Neural progenitor cell (in vitro differentiated cells): ENCODE measurements at regions not wholly inside any gene's neighbourhood (a gene's known extent, or its start where the extent isn't known, plus 50 kb on each side); places are given as distances from the start of the nearest gene placed in this dataset. TPM values are rescaled to one million over a fixed set of nuclear protein-coding genes. Genes with fewer than 3 reads are reported as not detected.

ENCODE experiments used
- DNase-seq: peaks from one replicate; pipeline ENCODE4 v3.0.0-alpha.2; 2016; ENCODE audit warnings: low spot score
- H2AFZ ChIP-seq: fragments of 200-600 bp; sonication (generic); replicated peaks from 2 replicates; pipeline ENCODE4 v1.6.1; 2016; ENCODE audit warnings: antibody characterized with exemption
- H3F3A ChIP-seq: fragments of 200-600 bp; sonication (generic); 2 replicates; pipeline ENCODE4 v1.6.1; 2016; ENCODE audit warnings: antibody characterized with exemption, low read depth
- H3K27ac ChIP-seq: fragments of 200-600 bp; sonication (generic); 2 replicates; pipeline ENCODE4 v1.5.1; 2016; ENCODE audit warnings: mild to moderate bottlenecking
- H3K27me3 ChIP-seq: fragments of 200-600 bp; sonication (generic); 2 replicates; pipeline ENCODE4 v1.6.1; 2016; ENCODE audit warnings: mild to moderate bottlenecking, moderate library complexity
- H3K36me3 ChIP-seq: fragments of 200-600 bp; sonication (generic); 2 replicates; pipeline ENCODE4 v1.5.1; 2016
- H3K4me1 ChIP-seq: fragments of 200-600 bp; sonication (generic); 2 replicates; pipeline ENCODE4 v1.6.1; 2016; ENCODE audit warnings: mixed run types
- H3K4me2 ChIP-seq: fragments of 200-600 bp; sonication (generic); 2 replicates; pipeline ENCODE4 v1.6.1; 2016
- H3K4me3 ChIP-seq: fragments of 200-600 bp; sonication (generic); 2 replicates; pipeline ENCODE4 v1.5.1; 2016
- H3K79me2 ChIP-seq: fragments of 200-600 bp; sonication (generic); 2 replicates; pipeline ENCODE4 v1.6.1; 2016; ENCODE audit warnings: low read depth
- H3K9ac ChIP-seq: fragments of 200-600 bp; sonication (generic); 2 replicates; pipeline ENCODE4 v1.6.1; 2016
- H3K9me3 ChIP-seq: fragments of 200-600 bp; sonication (generic); 2 replicates; pipeline ENCODE4 v1.5.1; 2016; ENCODE audit warnings: low read depth
- H4K20me1 ChIP-seq: fragments of 200-600 bp; sonication (generic); 2 replicates; pipeline ENCODE4 v1.6.1; 2016; ENCODE audit warnings: low read depth
- H3K27ac Mint-ChIP-seq: 3 replicates; pipeline ENCODE4 v1.8.0; 2021; ENCODE audit warnings: mixed read lengths
- H3K27me3 Mint-ChIP-seq: 2 replicates; pipeline ENCODE4 v1.8.0; 2022; ENCODE audit warnings: low read depth, mild to moderate bottlenecking, inconsistent platforms, moderate library complexity, mixed read lengths; ENCODE audit not compliant: insufficient read depth
- H3K36me3 Mint-ChIP-seq: 3 replicates; pipeline ENCODE4 v1.8.0; 2021; ENCODE audit warnings: mixed read lengths
- H3K4me1 Mint-ChIP-seq: 3 replicates; pipeline ENCODE4 v1.8.0; 2021; ENCODE audit warnings: mixed read lengths
- H3K4me3 Mint-ChIP-seq: 3 replicates; pipeline ENCODE4 v1.8.0; 2021; ENCODE audit warnings: mild to moderate bottlenecking, moderate library complexity, mixed read lengths
- H3K9me3 Mint-ChIP-seq: 3 replicates; pipeline ENCODE4 v1.8.0; 2020; ENCODE audit warnings: mixed read lengths
- EZH2 ChIP-seq: fragments of 200-600 bp; sonication (generic); IDR thresholded peaks from 2 replicates; pipeline ENCODE4 v1.6.1; 2017; ENCODE audit warnings: antibody characterized with exemption, mild to moderate bottlenecking, moderate library complexity
- EZH2phosphoT487 ChIP-seq: fragments of 200-600 bp; sonication (generic); IDR thresholded peaks from 2 replicates; pipeline ENCODE4 v1.6.1; 2017; ENCODE audit warnings: antibody characterized with exemption
- small RNA-seq: library from RNA; depleted of rRNA; stranded (forward); fragments of <200 nt; gene quantifications from one replicate; pipeline ENCODE3, GENCODE V24; 2015
- TF ChIP-seq, protein P1 (sequence below): fragments of 200-600 bp; sonication (generic); IDR thresholded peaks from 2 replicates; pipeline ENCODE4 v1.5.1; 2017; ENCODE audit warnings: antibody characterized with exemption, mild to moderate bottlenecking

DNA sequence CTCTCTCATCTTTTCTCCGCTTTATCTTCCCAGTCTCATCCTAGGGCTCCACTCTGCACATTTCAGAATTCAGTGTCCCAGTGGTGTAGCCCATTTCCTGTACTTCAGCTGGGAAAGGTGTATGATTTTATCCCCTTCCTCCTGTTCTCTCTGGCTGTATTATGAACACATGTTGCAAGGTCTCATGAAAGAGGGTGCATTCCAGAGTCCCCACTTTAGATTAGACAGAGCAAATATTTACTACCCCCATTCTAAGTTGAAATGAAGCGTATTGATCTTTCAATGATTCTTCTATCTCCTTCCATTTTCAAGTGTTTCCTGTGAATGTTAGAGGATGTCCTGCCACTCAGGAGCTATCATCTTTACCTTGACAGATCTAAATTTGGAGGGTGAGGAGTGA lies 123.2 kb downstream of the WIF1 start:
- no peaks in the 10 kb centered on the region for H3K27me3 ChIP-seq
- H3K27ac ChIP-seq = no peak overlapping the region
- no peak overlapping the region for H3K9ac ChIP-seq
- H3F3A ChIP-seq = peaks cover 17% of the 10 kb centered on the region
- peaks cover 7% of the 10 kb centered on the region for H3K27me3 Mint-ChIP-seq
- H4K20me1 ChIP-seq = no peaks in the 10 kb centered on the region
- peaks cover 20% of the 10 kb centered on the region for H3K4me1 ChIP-seq
- TF ChIP-seq EZH2 (no peak), EZH2phosphoT487 (no peak)
- TF ChIP-seq, protein P1, sequence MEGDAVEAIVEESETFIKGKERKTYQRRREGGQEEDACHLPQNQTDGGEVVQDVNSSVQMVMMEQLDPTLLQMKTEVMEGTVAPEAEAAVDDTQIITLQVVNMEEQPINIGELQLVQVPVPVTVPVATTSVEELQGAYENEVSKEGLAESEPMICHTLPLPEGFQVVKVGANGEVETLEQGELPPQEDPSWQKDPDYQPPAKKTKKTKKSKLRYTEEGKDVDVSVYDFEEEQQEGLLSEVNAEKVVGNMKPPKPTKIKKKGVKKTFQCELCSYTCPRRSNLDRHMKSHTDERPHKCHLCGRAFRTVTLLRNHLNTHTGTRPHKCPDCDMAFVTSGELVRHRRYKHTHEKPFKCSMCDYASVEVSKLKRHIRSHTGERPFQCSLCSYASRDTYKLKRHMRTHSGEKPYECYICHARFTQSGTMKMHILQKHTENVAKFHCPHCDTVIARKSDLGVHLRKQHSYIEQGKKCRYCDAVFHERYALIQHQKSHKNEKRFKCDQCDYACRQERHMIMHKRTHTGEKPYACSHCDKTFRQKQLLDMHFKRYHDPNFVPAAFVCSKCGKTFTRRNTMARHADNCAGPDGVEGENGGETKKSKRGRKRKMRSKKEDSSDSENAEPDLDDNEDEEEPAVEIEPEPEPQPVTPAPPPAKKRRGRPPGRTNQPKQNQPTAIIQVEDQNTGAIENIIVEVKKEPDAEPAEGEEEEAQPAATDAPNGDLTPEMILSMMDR = no peak
- no peak overlapping the region for H3K4me3 ChIP-seq
- H3K36me3 Mint-ChIP-seq = peaks cover 5% of the 10 kb centered on the region
- H3K36me3 ChIP-seq = no peaks in the 10 kb centered on the region
- no peak for DNase-seq
- H3K4me3 Mint-ChIP-seq = no peak overlapping the region
- no peak overlapping the region for H2AFZ ChIP-seq
- H3K4me1 Mint-ChIP-seq = peaks cover 4% of the 10 kb centered on the region
- H3K4me2 ChIP-seq = no peak overlapping the region
- H3K27ac Mint-ChIP-seq = no peak overlapping the region
- H3K9me3 Mint-ChIP-seq = peaks cover 11% of the 10 kb centered on the region
- H3K9me3 ChIP-seq = no peaks in the 10 kb centered on the region
- no peaks in the 10 kb centered on the region for H3K79me2 ChIP-seq

DNA sequence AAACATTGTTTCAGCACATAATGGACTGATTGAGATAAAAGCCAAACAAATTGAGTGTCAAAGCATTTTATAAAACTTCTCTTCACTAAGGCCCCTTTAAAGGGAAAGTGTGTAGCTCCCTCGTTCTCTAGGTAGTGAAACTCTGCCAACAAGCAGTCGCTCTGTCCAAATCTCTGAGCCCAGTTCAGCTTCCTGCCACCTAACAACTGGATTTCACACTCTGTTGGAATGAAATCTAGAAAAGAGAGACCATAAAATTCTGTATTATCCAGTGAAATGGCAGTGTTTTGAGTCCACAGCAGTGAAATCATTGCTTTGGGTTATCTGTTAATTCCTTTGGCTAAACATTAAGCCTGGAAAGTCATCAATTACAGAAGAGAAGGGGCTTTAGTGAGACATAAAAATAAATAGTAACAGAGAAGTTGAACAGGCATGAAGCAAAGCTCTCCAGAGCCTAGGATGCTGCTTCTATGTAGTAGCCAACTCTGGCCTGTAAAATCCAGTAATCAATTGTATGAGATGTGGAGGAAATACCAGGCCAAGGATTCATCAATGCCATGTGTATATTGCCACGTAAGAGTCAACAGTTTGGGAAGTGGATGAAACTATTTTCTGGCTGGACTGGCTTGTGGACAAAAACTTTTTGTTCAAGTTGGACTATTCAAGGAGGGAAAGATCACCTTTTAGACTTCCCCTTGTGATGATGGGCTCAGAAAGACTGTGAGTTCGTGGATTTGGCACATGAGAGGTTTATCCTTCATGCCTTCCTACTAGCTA lies 122.5 kb downstream of the WIF1 start:
- H3K27ac ChIP-seq = no peak overlapping the region
- no peak overlapping the region for H3K4me3 ChIP-seq
- no peak overlapping the region for H3K9ac ChIP-seq
- H3K27ac Mint-ChIP-seq = no peak overlapping the region
- peaks cover 10% of the 10 kb centered on the region for H3F3A ChIP-seq
- no peaks in the 10 kb centered on the region for H3K9me3 ChIP-seq
- H3K4me1 Mint-ChIP-seq = peaks cover 2% of the 10 kb centered on the region
- H3K36me3 Mint-ChIP-seq = peaks cover 5% of the 10 kb centered on the region
- H3K4me1 ChIP-seq = peaks cover 15% of the 10 kb centered on the region
- H3K27me3 ChIP-seq = no peaks in the 10 kb centered on the region
- H3K79me2 ChIP-seq = no peaks in the 10 kb centered on the region
- H2AFZ ChIP-seq = no peak overlapping the region
- peaks cover 9% of the 10 kb centered on the region for H3K27me3 Mint-ChIP-seq
- no peak overlapping the region for H3K4me2 ChIP-seq
- H3K36me3 ChIP-seq = no peaks in the 10 kb centered on the region
- H4K20me1 ChIP-seq = no peaks in the 10 kb centered on the region
- H3K9me3 Mint-ChIP-seq = peaks cover 11% of the 10 kb centered on the region
- TF ChIP-seq EZH2 (no peak), EZH2phosphoT487 (no peak)
- TF ChIP-seq, protein P1 = no peak
- DNase-seq = no peak
- H3K4me3 Mint-ChIP-seq = no peak overlapping the region

DNA sequence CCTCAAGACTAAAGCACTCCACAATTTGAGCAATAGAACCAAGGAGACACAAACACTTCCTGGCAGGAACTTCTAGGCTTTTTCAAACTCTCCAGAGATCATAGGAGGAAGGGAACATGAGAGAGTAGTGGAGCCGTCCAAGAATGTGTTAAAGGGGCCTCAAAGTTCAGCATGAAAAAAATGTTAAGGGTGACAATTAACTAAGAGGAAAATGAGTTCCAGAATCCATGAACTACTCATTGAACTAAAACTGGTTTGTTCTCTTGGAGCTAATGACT lies 122.0 kb downstream of the WIF1 start:
- no peak overlapping the region for H2AFZ ChIP-seq
- H3K9me3 ChIP-seq = no peaks in the 10 kb centered on the region
- Mint-ChIP-seq H3K4me1 (peaks cover 2% of the 10 kb centered on the region), H3K4me3 (no peak overlapping the region), H3K27ac (no peak overlapping the region), H3K27me3 (peaks cover 9% of the 10 kb centered on the region), H3K9me3 (peaks cover 8% of the 10 kb centered on the region), H3K36me3 (peaks cover 5% of the 10 kb centered on the region)
- H4K20me1 ChIP-seq = no peaks in the 10 kb centered on the region
- no peaks in the 10 kb centered on the region for H3K27me3 ChIP-seq
- no peak overlapping the region for H3K9ac ChIP-seq
- H3K4me3 ChIP-seq = no peak overlapping the region
- H3K79me2 ChIP-seq = no peaks in the 10 kb centered on the region
- H3K27ac ChIP-seq = no peak overlapping the region
- no peak overlapping the region for H3K4me2 ChIP-seq
- DNase-seq = no peak
- no peak for TF ChIP-seq EZH2
- TF ChIP-seq, protein P1 = no peak
- no peak for TF ChIP-seq EZH2phosphoT487
- H3F3A ChIP-seq = peaks cover 10% of the 10 kb centered on the region
- no peaks in the 10 kb centered on the region for H3K36me3 ChIP-seq
- peaks cover 15% of the 10 kb centered on the region for H3K4me1 ChIP-seq

Small RNA genes in the stretch of these regions (small RNA-seq; reads per million reads assigned to genes)
- gene RNU6ATAC42P = not detected
